Natural killer cell (primary cell): ENCODE measurements at regions not wholly inside any gene's neighbourhood (a gene's known extent, or its start where the extent isn't known, plus 50 kb on each side); places are given as distances from the start of the nearest gene placed in this dataset.

ENCODE experiments used
- ATAC-seq, 3 donors: fragments of 150-1000 bp in 2 of 3; fragments of 200-7000 bp in 1 of 3; cut with Tn5 transposase; 1 replicate in 1 of 3; 2 replicates in 2 of 3; pipeline ENCODE4 v1.10.0; 2021; ENCODE audit warnings: mild to moderate bottlenecking in 2 of 3, moderate library complexity in 2 of 3
- DNase-seq, 2 donors: peaks; one replicate each; pipeline versions ENCODE4 v3.0.0 to v3.0.0-alpha.2; 2013 to 2021; ENCODE audit warnings: mixed read lengths in 1 of 2
- H3K27ac ChIP-seq: one replicate; pipeline ENCODE4 v1.5.1; 2013; ENCODE audit warnings: mild to moderate bottlenecking, low read length
- H3K27me3 ChIP-seq: one replicate; pipeline ENCODE4 v1.6.1; 2013; ENCODE audit warnings: low read length; ENCODE audit not compliant: control insufficient read depth, insufficient read depth
- H3K36me3 ChIP-seq: one replicate; pipeline ENCODE4 v1.6.1; 2013; ENCODE audit warnings: low read length; ENCODE audit not compliant: control insufficient read depth, insufficient read depth
- H3K4me1 ChIP-seq: one replicate; pipeline ENCODE4 v1.6.1; 2013; ENCODE audit warnings: low read length; ENCODE audit not compliant: control insufficient read depth, insufficient read depth
- H3K4me3 ChIP-seq: one replicate; pipeline ENCODE4 v1.5.1; 2013; ENCODE audit warnings: low read length
- H3K9me3 ChIP-seq: one replicate; pipeline ENCODE4 v1.6.1; 2013; ENCODE audit warnings: low read length; ENCODE audit not compliant: control insufficient read depth, insufficient read depth
- H3K27ac Mint-ChIP-seq, 2 donors: one replicate each; pipeline ENCODE4 v1.8.0; 2022; ENCODE audit warnings: mild to moderate bottlenecking in 2 of 2, mixed read lengths in 2 of 2, moderate library complexity in 1 of 2
- H3K27me3 Mint-ChIP-seq, 2 donors: one replicate each; pipeline ENCODE4 v1.8.0; 2022; ENCODE audit warnings: low read depth in 2 of 2, mixed read lengths in 2 of 2
- H3K36me3 Mint-ChIP-seq: one replicate; pipeline ENCODE4 v1.8.0; 2022; ENCODE audit warnings: mixed read lengths
- H3K4me1 Mint-ChIP-seq, 2 donors: one replicate each; pipeline ENCODE4 v1.8.0; 2022; ENCODE audit warnings: mixed read lengths in 2 of 2
- H3K4me3 Mint-ChIP-seq: one replicate; pipeline ENCODE4 v1.8.0; 2022; ENCODE audit warnings: mild to moderate bottlenecking, moderate library complexity, mixed read lengths
- H3K9me3 Mint-ChIP-seq, 2 donors: one replicate each; pipeline ENCODE4 v1.8.0; 2022; ENCODE audit warnings: mixed read lengths in 2 of 2
- WGBS: methylation state at CpG from one replicate; pipeline ENCODE4 v1.1.7; 2013; ENCODE audit warnings: missing lambda C conversion rate; ENCODE audit not compliant: insufficient coverage; 5-methylcytosine and 5-hydroxymethylcytosine counted together
- intact Hi-C: fragments of 100-400 bp; cut with micrococcal nuclease; formaldehyde crosslinking; loops from one replicate; pipeline ENCODE4 v1.14.2; 2022
- TF ChIP-seq, protein P1 (sequence below): fragments of 200-600 bp; IDR thresholded peaks from one replicate; pipeline ENCODE4 v1.8.0; 2022; ENCODE audit warnings: antibody characterized with exemption

DNA sequence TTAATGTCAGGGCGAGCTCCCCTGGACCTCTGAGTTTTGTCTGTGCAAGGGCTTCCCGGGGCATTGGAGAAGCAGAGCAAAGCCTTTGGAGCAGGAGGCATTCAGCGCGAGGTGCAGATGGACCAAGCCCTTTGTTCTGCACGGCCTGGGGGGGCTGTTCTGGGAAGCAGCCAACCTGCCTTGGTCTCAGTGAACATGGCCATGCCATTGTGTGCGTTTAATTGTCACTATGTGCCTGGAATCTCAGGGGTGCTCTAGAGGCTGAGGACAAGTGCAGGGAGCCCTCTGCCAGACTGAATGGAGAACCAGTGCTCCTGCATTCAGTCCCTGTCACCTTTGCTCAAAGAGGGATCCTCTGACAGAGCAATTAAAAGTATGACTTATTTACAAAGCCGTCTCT, 329.4 kb downstream of the IRX1 start:
- H3K27me3 Mint-ChIP-seq, result peaks cover 5 to 9% of the 10 kb centered on the region in 2 donors
- H3K4me1 Mint-ChIP-seq, result no peaks in the 10 kb centered on the region
- no peaks in the 10 kb centered on the region for H3K27me3 ChIP-seq
- peaks cover 2 to 6% of the 10 kb centered on the region in 2 donors for H3K9me3 Mint-ChIP-seq
- TF ChIP-seq, protein P1, sequence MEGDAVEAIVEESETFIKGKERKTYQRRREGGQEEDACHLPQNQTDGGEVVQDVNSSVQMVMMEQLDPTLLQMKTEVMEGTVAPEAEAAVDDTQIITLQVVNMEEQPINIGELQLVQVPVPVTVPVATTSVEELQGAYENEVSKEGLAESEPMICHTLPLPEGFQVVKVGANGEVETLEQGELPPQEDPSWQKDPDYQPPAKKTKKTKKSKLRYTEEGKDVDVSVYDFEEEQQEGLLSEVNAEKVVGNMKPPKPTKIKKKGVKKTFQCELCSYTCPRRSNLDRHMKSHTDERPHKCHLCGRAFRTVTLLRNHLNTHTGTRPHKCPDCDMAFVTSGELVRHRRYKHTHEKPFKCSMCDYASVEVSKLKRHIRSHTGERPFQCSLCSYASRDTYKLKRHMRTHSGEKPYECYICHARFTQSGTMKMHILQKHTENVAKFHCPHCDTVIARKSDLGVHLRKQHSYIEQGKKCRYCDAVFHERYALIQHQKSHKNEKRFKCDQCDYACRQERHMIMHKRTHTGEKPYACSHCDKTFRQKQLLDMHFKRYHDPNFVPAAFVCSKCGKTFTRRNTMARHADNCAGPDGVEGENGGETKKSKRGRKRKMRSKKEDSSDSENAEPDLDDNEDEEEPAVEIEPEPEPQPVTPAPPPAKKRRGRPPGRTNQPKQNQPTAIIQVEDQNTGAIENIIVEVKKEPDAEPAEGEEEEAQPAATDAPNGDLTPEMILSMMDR, result no peak
- H3K4me1 ChIP-seq, result no peaks in the 10 kb centered on the region
- H3K36me3 Mint-ChIP-seq, result peaks cover 12% of the 10 kb centered on the region
- no peak overlapping the region for H3K4me3 ChIP-seq
- DNase-seq (no peak), ATAC-seq (no peak)
- no peak overlapping the region for H3K4me3 Mint-ChIP-seq
- no peak overlapping the region for H3K27ac Mint-ChIP-seq
- WGBS, result 82% methylated on average over 7 of the region's 7 CpGs
- H3K36me3 ChIP-seq, result no peaks in the 10 kb centered on the region
- no peak overlapping the region for H3K27ac ChIP-seq
- intact Hi-C loops, result no loop called here
- no peaks in the 10 kb centered on the region for H3K9me3 ChIP-seq

DNA sequence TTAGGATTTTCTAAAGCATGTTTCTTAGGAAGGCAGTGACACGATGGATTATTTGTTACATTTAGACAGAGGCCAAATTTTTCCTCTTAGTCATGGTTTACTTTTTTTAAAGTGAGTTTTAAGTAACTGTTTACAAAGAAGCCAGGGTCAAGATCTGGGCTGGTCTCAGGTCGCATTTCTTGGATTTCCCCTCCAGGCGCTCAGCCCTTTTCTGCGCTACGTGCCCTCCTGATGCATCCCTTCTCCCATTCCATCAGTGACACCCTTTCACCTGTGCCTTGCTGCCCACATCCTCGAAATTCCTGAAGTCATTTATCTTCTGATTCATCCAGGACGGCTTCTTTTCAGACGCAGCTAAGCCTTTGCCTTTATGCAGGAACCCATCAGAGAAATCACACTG, 330.3 kb downstream of the IRX1 start:
- no peaks in the 10 kb centered on the region for H3K36me3 ChIP-seq
- no peaks in the 10 kb centered on the region for H3K4me1 ChIP-seq
- H3K4me3 ChIP-seq, result no peak overlapping the region
- H3K27ac ChIP-seq, result no peak overlapping the region
- TF ChIP-seq, protein P1, result no peak
- DNase-seq (no peak), ATAC-seq (no peak)
- Mint-ChIP-seq H3K27me3 (peaks cover 5 to 9% of the 10 kb centered on the region in 2 donors), H3K9me3 (peaks cover 0 to 6% of the 10 kb centered on the region in 2 donors), H3K27ac (no peak overlapping the region), H3K4me1 (no peaks in the 10 kb centered on the region), H3K4me3 (no peak overlapping the region), H3K36me3 (peaks cover 9% of the 10 kb centered on the region)
- intact Hi-C loops, result no loop called here
- H3K9me3 ChIP-seq, result no peaks in the 10 kb centered on the region
- H3K27me3 ChIP-seq, result no peaks in the 10 kb centered on the region
- WGBS, result 88% methylated on average over 8 of the region's 8 CpGs

DNA sequence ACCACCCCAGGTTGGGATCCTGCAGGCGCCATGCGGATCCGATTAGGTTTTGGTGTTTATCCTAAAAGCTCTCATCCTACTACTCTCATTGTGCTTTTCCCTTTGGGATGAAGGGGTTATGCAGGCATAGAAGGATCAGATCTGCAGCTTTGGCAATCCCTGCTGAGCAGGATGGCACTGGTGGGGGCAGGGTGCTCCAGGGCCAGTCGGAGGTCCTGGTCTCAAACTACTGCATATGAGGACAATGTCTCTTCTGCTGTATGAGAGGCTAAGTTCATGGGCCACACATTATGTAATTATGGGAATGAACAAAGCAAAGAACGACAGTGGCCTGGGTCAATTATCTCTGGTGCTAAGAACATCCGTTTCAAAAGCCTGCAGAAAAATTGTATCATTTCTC, 334.2 kb downstream of the IRX1 start:
- Histone ChIP-seq H3K36me3 (no peaks in the 10 kb centered on the region), H3K9me3 (no peaks in the 10 kb centered on the region), H3K4me1 (no peaks in the 10 kb centered on the region), H3K27me3 (no peaks in the 10 kb centered on the region), H3K4me3 (no peak overlapping the region), H3K27ac (no peak overlapping the region)
- Mint-ChIP-seq H3K4me1 (no peaks in the 10 kb centered on the region), H3K36me3 (peaks cover 9% of the 10 kb centered on the region), H3K9me3 (peaks cover 0 to 6% of the 10 kb centered on the region in 2 donors), H3K4me3 (no peak overlapping the region), H3K27me3 (peaks cover 5 to 9% of the 10 kb centered on the region in 2 donors), H3K27ac (no peak overlapping the region)
- TF ChIP-seq, protein P1, result no peak
- intact Hi-C loops, result no loop called here
- ATAC-seq, result no peak
- no peak for DNase-seq
- 86% methylated on average over 3 of the region's 6 CpGs for WGBS

DNA sequence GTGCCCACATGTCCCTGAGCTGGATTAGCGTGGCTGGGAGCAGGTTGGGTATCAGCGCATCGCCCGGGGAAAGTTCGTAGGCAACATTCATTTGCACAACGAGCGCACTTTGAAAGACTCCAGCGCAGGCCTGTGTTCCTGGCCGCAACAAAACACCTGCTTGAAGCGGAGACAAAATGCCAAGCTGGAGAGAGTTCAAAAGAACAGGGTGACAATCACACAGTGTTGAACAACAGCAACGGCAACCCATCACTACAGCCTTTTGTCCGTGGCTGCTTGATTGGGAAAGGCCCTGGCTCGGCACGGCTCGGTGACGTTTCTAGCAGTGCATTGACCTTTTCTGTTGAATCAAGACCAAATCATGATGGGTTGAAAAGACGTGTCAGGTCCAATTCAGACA, 336.3 kb downstream of the IRX1 start:
- intact Hi-C loops, result no loop called here
- H3K36me3 ChIP-seq, result no peaks in the 10 kb centered on the region
- 92% methylated on average over 17 of the region's 17 CpGs for WGBS

More for the DNA sequence above, 336.3 kb downstream of the IRX1 start:
- TF ChIP-seq, protein P1, result no peak
- no peaks in the 10 kb centered on the region for H3K4me1 ChIP-seq
- H3K9me3 ChIP-seq, result no peaks in the 10 kb centered on the region
- no peak for DNase-seq
- H3K27ac ChIP-seq, result no peak overlapping the region
- peaks cover 0 to 6% of the 10 kb centered on the region in 2 donors for H3K9me3 Mint-ChIP-seq
- H3K27me3 Mint-ChIP-seq, result peaks cover 5 to 9% of the 10 kb centered on the region in 2 donors
- H3K4me3 ChIP-seq, result no peak overlapping the region
- H3K4me1 Mint-ChIP-seq, result no peaks in the 10 kb centered on the region
- H3K4me3 Mint-ChIP-seq, result no peak overlapping the region
- ATAC-seq, result no peak
- H3K27me3 ChIP-seq, result no peaks in the 10 kb centered on the region
- no peak overlapping the region for H3K27ac Mint-ChIP-seq
- H3K36me3 Mint-ChIP-seq, result peaks cover 14% of the 10 kb centered on the region
